ENCODE measurements at regions not wholly inside any gene's neighbourhood (a gene's known extent, or its start where the extent isn't known, plus 50 kb on each side); places are given as distances from the start of the nearest gene placed in this dataset.
A peak's percentile ranks its signal among the peaks of the same experiment; 100 is the strongest.

- DNase-seq (ENCODE audit: low spot score in 2 of 2) = no peak
- H3K4me1 ChIP-seq = no peaks in the 10 kb centered on the region
- no peak overlapping the region for H3K4me3 ChIP-seq
- no peaks in the 10 kb centered on the region for H3K36me3 ChIP-seq
- H3K27me3 ChIP-seq = no peaks in the 10 kb centered on the region
- no peak overlapping the region for H3K27ac ChIP-seq
- WGBS = 90% methylated on average over 5 of the region's 5 CpGs
- no peaks in the 10 kb centered on the region for H3K9me3 ChIP-seq
- TF ChIP-seq EP300 (IDR thresholded peaks at IDR 0.05) (no peak), POLR2AphosphoS5 (IDR thresholded peaks at IDR 0.05) (no peak), POLR2A (IDR thresholded peaks at IDR 0.05) (no peak)
- TF ChIP-seq, protein P1, sequence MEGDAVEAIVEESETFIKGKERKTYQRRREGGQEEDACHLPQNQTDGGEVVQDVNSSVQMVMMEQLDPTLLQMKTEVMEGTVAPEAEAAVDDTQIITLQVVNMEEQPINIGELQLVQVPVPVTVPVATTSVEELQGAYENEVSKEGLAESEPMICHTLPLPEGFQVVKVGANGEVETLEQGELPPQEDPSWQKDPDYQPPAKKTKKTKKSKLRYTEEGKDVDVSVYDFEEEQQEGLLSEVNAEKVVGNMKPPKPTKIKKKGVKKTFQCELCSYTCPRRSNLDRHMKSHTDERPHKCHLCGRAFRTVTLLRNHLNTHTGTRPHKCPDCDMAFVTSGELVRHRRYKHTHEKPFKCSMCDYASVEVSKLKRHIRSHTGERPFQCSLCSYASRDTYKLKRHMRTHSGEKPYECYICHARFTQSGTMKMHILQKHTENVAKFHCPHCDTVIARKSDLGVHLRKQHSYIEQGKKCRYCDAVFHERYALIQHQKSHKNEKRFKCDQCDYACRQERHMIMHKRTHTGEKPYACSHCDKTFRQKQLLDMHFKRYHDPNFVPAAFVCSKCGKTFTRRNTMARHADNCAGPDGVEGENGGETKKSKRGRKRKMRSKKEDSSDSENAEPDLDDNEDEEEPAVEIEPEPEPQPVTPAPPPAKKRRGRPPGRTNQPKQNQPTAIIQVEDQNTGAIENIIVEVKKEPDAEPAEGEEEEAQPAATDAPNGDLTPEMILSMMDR (IDR thresholded peaks at IDR 0.05) = no peak
These were observed 116.0 kb downstream of the MN1 start for GRCh38 chr22:27685515-27685914.

- Histone ChIP-seq H3K36me3 (no peaks in the 10 kb centered on the region), H3K4me1 (no peaks in the 10 kb centered on the region), H3K27me3 (no peaks in the 10 kb centered on the region), H3K27ac (no peak overlapping the region), H3K4me3 (no peak overlapping the region), H3K9me3 (no peaks in the 10 kb centered on the region)
- DNase-seq (ENCODE audit: low spot score in 2 of 2) = no peak
- TF ChIP-seq, protein P1 (IDR thresholded peaks at IDR 0.05) = no peak
- TF ChIP-seq POLR2A (IDR thresholded peaks at IDR 0.05) (no peak), POLR2AphosphoS5 (IDR thresholded peaks at IDR 0.05) (no peak), EP300 (IDR thresholded peaks at IDR 0.05) (no peak)
- WGBS = 77% methylated on average over 1 of the region's 1 CpG
These were observed 115.6 kb downstream of the MN1 start for GRCh38 chr22:27685970-27686369.

DNA sequence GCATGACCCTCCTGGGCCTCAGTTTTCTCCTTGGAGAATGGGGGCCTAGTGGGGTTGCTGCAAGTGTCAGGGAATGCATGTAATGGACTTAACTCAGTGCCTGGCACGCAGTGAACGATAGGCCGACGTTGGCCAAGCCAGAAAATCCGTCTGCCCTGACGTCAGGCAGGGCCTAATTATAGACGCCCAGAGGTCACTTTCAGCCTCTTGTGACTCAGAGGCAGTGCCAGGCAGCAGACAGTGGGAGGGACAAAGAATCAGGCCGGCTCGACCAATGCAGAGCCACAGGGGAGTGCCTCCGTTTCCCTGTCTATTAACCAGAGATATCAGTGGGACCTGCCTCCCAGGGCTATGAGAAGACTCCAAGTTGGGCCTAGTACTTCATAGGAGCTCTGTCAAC lies 115.0 kb downstream of the MN1 start:
- no peaks in the 10 kb centered on the region for H3K27me3 ChIP-seq
- H3K27ac ChIP-seq = peak overlapping the region; percentile 42
- TF ChIP-seq POLR2A (IDR thresholded peaks at IDR 0.05) (no peak), EP300 (IDR thresholded peaks at IDR 0.05) (peak; percentile 70)
- 70% methylated on average over 7 of the region's 10 CpGs for WGBS
- H3K9me3 ChIP-seq = no peaks in the 10 kb centered on the region
- peak in 1 of 2 donors; percentile 70 for DNase-seq (ENCODE audit: low spot score in 2 of 2)
- H3K36me3 ChIP-seq = no peaks in the 10 kb centered on the region
- H3K4me1 ChIP-seq = no peaks in the 10 kb centered on the region
- no peak overlapping the region for H3K4me3 ChIP-seq

- 58% methylated on average over 3 of the region's 3 CpGs for WGBS
- no peaks in the 10 kb centered on the region for H3K4me1 ChIP-seq
- no peak for DNase-seq (ENCODE audit: low spot score in 2 of 2)
- no peak overlapping the region for H3K4me3 ChIP-seq
- no peaks in the 10 kb centered on the region for H3K27me3 ChIP-seq
- TF ChIP-seq POLR2A (IDR thresholded peaks at IDR 0.05) (no peak), EP300 (IDR thresholded peaks at IDR 0.05) (no peak), POLR2AphosphoS5 (IDR thresholded peaks at IDR 0.05) (no peak)
- TF ChIP-seq, protein P1 (IDR thresholded peaks at IDR 0.05) = no peak
- H3K36me3 ChIP-seq = no peaks in the 10 kb centered on the region
- no peaks in the 10 kb centered on the region for H3K9me3 ChIP-seq
- H3K27ac ChIP-seq = no peak overlapping the region
These were observed 113.5 kb downstream of the MN1 start for GRCh38 chr22:27687984-27688545.

DNA sequence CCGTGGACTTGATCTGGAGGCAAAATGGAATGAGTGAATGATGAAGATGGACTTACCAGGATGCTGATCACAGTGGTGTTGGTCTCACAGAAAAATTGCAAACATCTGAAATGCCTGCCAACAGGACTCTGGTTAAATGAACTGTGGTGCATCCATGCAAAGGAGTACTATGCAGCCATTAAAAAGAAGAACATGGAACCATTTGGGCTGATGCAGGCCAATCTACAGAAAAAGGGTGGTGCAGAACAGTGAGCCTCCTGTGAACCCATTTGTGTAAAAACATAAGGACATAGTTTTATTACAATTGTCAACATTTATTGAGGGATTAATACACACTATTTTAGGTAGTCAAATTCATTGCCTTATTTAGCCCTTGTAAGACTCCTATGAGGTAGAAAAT lies 111.9 kb downstream of the MN1 start:
- H3K27me3 ChIP-seq = no peaks in the 10 kb centered on the region

More for the DNA sequence above, 111.9 kb downstream of the MN1 start:
- Histone ChIP-seq H3K9me3 (no peaks in the 10 kb centered on the region), H3K27ac (no peak overlapping the region), H3K36me3 (no peaks in the 10 kb centered on the region), H3K4me3 (no peak overlapping the region), H3K4me1 (no peaks in the 10 kb centered on the region)
- TF ChIP-seq POLR2A (IDR thresholded peaks at IDR 0.05) = no peak
- TF ChIP-seq EP300 (IDR thresholded peaks at IDR 0.05) = no peak
- TF ChIP-seq, protein P1 (IDR thresholded peaks at IDR 0.05) = no peak
- no peak for TF ChIP-seq POLR2AphosphoS5 (IDR thresholded peaks at IDR 0.05)
- no peak for DNase-seq (ENCODE audit: low spot score in 2 of 2)
- 95% methylated on average over 1 of the region's 1 CpG for WGBS

Data from suprapubic skin (tissue), 4 donors.